GM10248 (cell line): ENCODE measurements at regions not wholly inside any gene's neighbourhood (a gene's known extent, or its start where the extent isn't known, plus 50 kb on each side); places are given as distances from the start of the nearest gene placed in this dataset.

Source experiments
- CTCF ChIA-PET: fragments of 300-600 bp; sonication (Branson Sonifier 250); formaldehyde crosslinking; extraction: SDS; loops from one replicate; lab custom pipeline; 2021; ENCODE audit warnings: antibody characterized with exemption; lab: Yijun Ruan, JAX
- POLR2A ChIA-PET: fragments of 350-650 bp; sonication (Branson Sonifier 250); formaldehyde crosslinking; extraction: SDS; loops from one replicate; lab custom pipeline; 2020; ENCODE audit warnings: antibody characterized with exemption; lab: Yijun Ruan, JAX
- DNase-seq: peaks from one replicate; pipeline ENCODE4 v3.0.0; 2012; ENCODE audit errors: extremely low spot score
- CTCF ChIP-seq: IDR thresholded peaks from 2 replicates; pipeline ENCODE4 v1.5.1; 2012; ENCODE audit warnings: mild to moderate bottlenecking, low read depth; ENCODE audit errors: extremely low read depth, missing control alignments, control extremely low read depth

- no peak for TF ChIP-seq CTCF
- ChIA-PET POLR2A (no interaction called here), CTCF (interaction anchor here (2.1 kb wide), 1 partner anchor 35 kb away, joined by 4 read pairs; no protein-coding TSS in a partner anchor)
- no peak for DNase-seq
Measured at GRCh38 chr4:126957556-126957955, 675.2 kb upstream of the INTU start.

GRCh38 chr4:126957987-126958386 is 674.8 kb upstream of the INTU start:
- ChIA-PET POLR2A (no interaction called here), CTCF (interaction anchor here (2.1 kb wide), 1 partner anchor 34 kb away, joined by 4 read pairs; no protein-coding TSS in a partner anchor)
- DNase-seq, result no peak
- no peak for TF ChIP-seq CTCF

- DNase-seq, result no peak
- ChIA-PET CTCF (interaction anchor here (2.1 kb wide), 1 partner anchor 34 kb away, joined by 4 read pairs; no protein-coding TSS in a partner anchor), POLR2A (no interaction called here)
- TF ChIP-seq CTCF, result no peak
Measured at GRCh38 chr4:126958482-126958881, 674.3 kb upstream of the INTU start.

GRCh38 chr4:126959056-126959745 is 673.6 kb upstream of the INTU start:
- no peak for TF ChIP-seq CTCF
- CTCF ChIA-PET, result interaction anchor here (2.0 kb wide), 1 partner anchor 22 kb away, joined by 4 read pairs; no protein-coding TSS in a partner anchor
- no peak for DNase-seq
- POLR2A ChIA-PET, result no interaction called here

GRCh38 chr4:126960760-126961159 is 672.0 kb upstream of the INTU start:
- DNase-seq, result no peak
- TF ChIP-seq CTCF, result no peak
- ChIA-PET POLR2A (no interaction called here), CTCF (interaction anchor here (2.0 kb wide), 1 partner anchor 21 kb away, joined by 4 read pairs; no protein-coding TSS in a partner anchor)

- TF ChIP-seq CTCF, result no peak
- DNase-seq, result no peak
- ChIA-PET CTCF (no interaction called here), POLR2A (no interaction called here)
Measured at GRCh38 chr4:126961661-126962060, 671.1 kb upstream of the INTU start.
